ENCODE measurements at regions not wholly inside any gene's neighbourhood (a gene's known extent, or its start where the extent isn't known, plus 50 kb on each side); places are given as distances from the start of the nearest gene placed in this dataset.

GRCh38 chr2:147473075-147473474 lies 371.8 kb upstream of the ACVR2A start:
- DNase-seq (ENCODE audit: low read depth, low spot score): no peak

- no peak for DNase-seq (ENCODE audit: low read depth, low spot score)
Measured at GRCh38 chr2:147471126-147471525, 373.7 kb upstream of the ACVR2A start.

GRCh38 chr2:147469471-147469870 lies 375.4 kb upstream of the ACVR2A start:
- no peak for DNase-seq (ENCODE audit: low read depth, low spot score)

- DNase-seq (ENCODE audit: low read depth, low spot score): no peak
Measured at GRCh38 chr2:147468963-147469362, 375.9 kb upstream of the ACVR2A start.

GRCh38 chr2:147468349-147468748 lies 376.5 kb upstream of the ACVR2A start:
- DNase-seq (ENCODE audit: low read depth, low spot score): no peak

- no peak for DNase-seq (ENCODE audit: low read depth, low spot score)
Measured at GRCh38 chr2:147467441-147467840, 377.4 kb upstream of the ACVR2A start.

GRCh38 chr2:147464737-147465357 lies 380.0 kb upstream of the ACVR2A start:
- DNase-seq (ENCODE audit: low read depth, low spot score): no peak

- DNase-seq (ENCODE audit: low read depth, low spot score): no peak
Measured at GRCh38 chr2:147463881-147464520, 380.8 kb upstream of the ACVR2A start.

- DNase-seq (ENCODE audit: low read depth, low spot score): no peak
Measured at GRCh38 chr2:147460155-147460554, 384.7 kb upstream of the ACVR2A start.

GRCh38 chr2:147456779-147457178 lies 388.1 kb upstream of the ACVR2A start:
- DNase-seq (ENCODE audit: low read depth, low spot score): no peak

GRCh38 chr2:147451902-147452515 lies 392.8 kb upstream of the ACVR2A start:
- no peak for DNase-seq (ENCODE audit: low read depth, low spot score)

GRCh38 chr2:147450661-147451510 lies 393.9 kb upstream of the ACVR2A start:
- no peak for DNase-seq (ENCODE audit: low read depth, low spot score)

- DNase-seq (ENCODE audit: low read depth, low spot score): no peak
Measured at GRCh38 chr2:147449323-147449991, 395.4 kb upstream of the ACVR2A start.

- DNase-seq (ENCODE audit: low read depth, low spot score): no peak
Measured at GRCh38 chr2:147442816-147443215, 402.0 kb upstream of the ACVR2A start.

- no peak for DNase-seq (ENCODE audit: low read depth, low spot score)
Measured at GRCh38 chr2:147441182-147441581, 403.6 kb upstream of the ACVR2A start.

GRCh38 chr2:147440734-147441133 lies 404.1 kb upstream of the ACVR2A start:
- no peak for DNase-seq (ENCODE audit: low read depth, low spot score)

- DNase-seq (ENCODE audit: low read depth, low spot score): no peak
Measured at GRCh38 chr2:147439986-147440385, 404.8 kb upstream of the ACVR2A start.

- DNase-seq (ENCODE audit: low read depth, low spot score): no peak
Measured at GRCh38 chr2:147438882-147439281, 405.9 kb upstream of the ACVR2A start.

GRCh38 chr2:147433822-147434221 lies 411.0 kb upstream of the ACVR2A start:
- no peak for DNase-seq (ENCODE audit: low read depth, low spot score)

- no peak for DNase-seq (ENCODE audit: low read depth, low spot score)
Measured at GRCh38 chr2:147430408-147430807, 414.4 kb upstream of the ACVR2A start.

- DNase-seq (ENCODE audit: low read depth, low spot score): no peak
Measured at GRCh38 chr2:147428120-147428747, 416.6 kb upstream of the ACVR2A start.
